ENCODE measurements at regions not wholly inside any gene's neighbourhood (a gene's known extent, or its start where the extent isn't known, plus 50 kb on each side); places are given as distances from the start of the nearest gene placed in this dataset.

DNA sequence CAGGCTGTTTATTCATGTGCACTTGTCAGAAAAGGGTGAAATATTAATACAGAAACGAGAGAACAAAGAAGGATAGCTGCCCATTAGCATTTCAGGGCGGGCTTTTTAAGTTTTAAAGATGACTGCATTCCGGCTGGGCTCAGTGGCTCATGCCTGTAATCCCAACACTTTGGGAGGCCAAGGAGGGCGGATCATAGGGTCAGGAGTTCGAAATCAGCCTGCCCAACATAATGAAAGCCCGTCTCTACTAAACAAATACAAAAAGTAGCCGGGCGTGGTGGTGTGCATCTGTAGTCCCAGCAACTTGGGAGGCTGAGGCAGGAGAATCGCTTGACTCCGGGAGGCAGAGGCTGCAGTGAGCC, 130.5 kb downstream of the HFE start:
- Mint-ChIP-seq H3K27ac (no peak overlapping the region), H3K4me3 (no peak overlapping the region), H3K9me3 (peaks cover 2% of the 10 kb centered on the region; the same call in 1 of the 3 replicates), H3K4me1 (peaks cover 24% of the 10 kb centered on the region), H3K36me3 (ENCODE audit: low read depth) (no peaks in the 10 kb centered on the region), H3K27me3 (ENCODE audit: insufficient read depth, low read depth, poor library complexity) (peaks cover 10% of the 10 kb centered on the region)
- no peaks in the 10 kb centered on the region for H3K36me3 ChIP-seq (ENCODE audit: insufficient read depth)
- H3K4me2 ChIP-seq, result peak overlapping the region; percentile 85
- peaks cover 18% of the 10 kb centered on the region for H3K4me1 ChIP-seq (ENCODE audit: insufficient read depth)
- H4K20me1 ChIP-seq (replicated peaks; ENCODE audit: insufficient read depth), result no peaks in the 10 kb centered on the region
- H3K4me3 ChIP-seq, result peak overlapping the region; percentile 77
- H3K9me2 ChIP-seq (ENCODE audit: insufficient read depth), result no peaks in the 10 kb centered on the region
- peak; percentile 70 for DNase-seq (ENCODE audit: low spot score)
- H3F3A ChIP-seq (replicated peaks; ENCODE audit: low read depth), result peaks cover 12% of the 10 kb centered on the region
- TF ChIP-seq POLR2AphosphoS5 (IDR thresholded peaks at IDR 0.05; ENCODE audit: low read depth), result no peak
- TF ChIP-seq ZNF114 (CRISPR knock-in tag; IDR thresholded peaks at IDR 0.05), result no peak
- TF ChIP-seq REST (IDR thresholded peaks at IDR 0.05; ENCODE audit: unreplicated experiment), result no peak
- TF ChIP-seq ZNF331 (CRISPR knock-in tag; IDR thresholded peaks at IDR 0.05; ENCODE audit: low read depth), result no peak
- no peak for TF ChIP-seq STAT1 (IDR thresholded peaks at IDR 0.05; ENCODE audit: unreplicated experiment)
- TF ChIP-seq ZNF462 (CRISPR knock-in tag; IDR thresholded peaks at IDR 0.05), result no peak
- peak overlapping the region; percentile 99 for H3K27ac ChIP-seq (ENCODE audit: low read depth)
- no peak overlapping the region for H2AFZ ChIP-seq
- ATAC-seq, result peak; percentile 4
- no peaks in the 10 kb centered on the region for H3K79me2 ChIP-seq (replicated peaks; ENCODE audit: insufficient read depth)
- no peaks in the 10 kb centered on the region for H3K27me3 ChIP-seq (ENCODE audit: insufficient read depth)
